ENCODE measurements at regions not wholly inside any gene's neighbourhood (a gene's known extent, or its start where the extent isn't known, plus 50 kb on each side); places are given as distances from the start of the nearest gene placed in this dataset.

DNA sequence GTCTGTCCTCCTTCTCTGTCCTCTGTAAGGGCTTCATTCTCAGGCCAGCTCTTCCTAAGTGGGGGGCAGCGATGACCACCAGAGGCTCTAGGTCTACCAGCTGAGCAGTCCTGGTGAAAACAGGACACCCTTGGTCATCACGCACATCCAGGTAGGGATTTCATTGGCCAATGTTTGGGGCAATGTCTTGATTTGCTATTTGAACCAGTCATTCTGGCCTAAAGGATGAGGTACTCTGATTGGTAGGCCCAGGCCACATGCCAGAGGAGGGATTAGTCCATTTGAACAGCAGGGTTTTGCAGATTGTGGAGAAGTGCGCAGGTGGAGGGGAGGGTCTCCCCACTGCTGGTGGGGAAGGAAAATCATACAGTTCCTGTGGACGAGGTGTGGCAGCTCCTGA, 57.3 kb downstream of the PLXNA1 start:
- TF ChIP-seq, protein P1, sequence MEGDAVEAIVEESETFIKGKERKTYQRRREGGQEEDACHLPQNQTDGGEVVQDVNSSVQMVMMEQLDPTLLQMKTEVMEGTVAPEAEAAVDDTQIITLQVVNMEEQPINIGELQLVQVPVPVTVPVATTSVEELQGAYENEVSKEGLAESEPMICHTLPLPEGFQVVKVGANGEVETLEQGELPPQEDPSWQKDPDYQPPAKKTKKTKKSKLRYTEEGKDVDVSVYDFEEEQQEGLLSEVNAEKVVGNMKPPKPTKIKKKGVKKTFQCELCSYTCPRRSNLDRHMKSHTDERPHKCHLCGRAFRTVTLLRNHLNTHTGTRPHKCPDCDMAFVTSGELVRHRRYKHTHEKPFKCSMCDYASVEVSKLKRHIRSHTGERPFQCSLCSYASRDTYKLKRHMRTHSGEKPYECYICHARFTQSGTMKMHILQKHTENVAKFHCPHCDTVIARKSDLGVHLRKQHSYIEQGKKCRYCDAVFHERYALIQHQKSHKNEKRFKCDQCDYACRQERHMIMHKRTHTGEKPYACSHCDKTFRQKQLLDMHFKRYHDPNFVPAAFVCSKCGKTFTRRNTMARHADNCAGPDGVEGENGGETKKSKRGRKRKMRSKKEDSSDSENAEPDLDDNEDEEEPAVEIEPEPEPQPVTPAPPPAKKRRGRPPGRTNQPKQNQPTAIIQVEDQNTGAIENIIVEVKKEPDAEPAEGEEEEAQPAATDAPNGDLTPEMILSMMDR (IDR thresholded peaks at IDR 0.05; ENCODE audit: extremely low read depth, insufficient read depth, missing control alignments): no peak
- DNase-seq (ENCODE audit: low spot score): no peak
- in situ Hi-C loops (cut with MboI; ENCODE audit: low pct_unique_long_range_greater_than_20kb, low sequenced_read_pairs, unreplicated experiment): no loop called here

DNA sequence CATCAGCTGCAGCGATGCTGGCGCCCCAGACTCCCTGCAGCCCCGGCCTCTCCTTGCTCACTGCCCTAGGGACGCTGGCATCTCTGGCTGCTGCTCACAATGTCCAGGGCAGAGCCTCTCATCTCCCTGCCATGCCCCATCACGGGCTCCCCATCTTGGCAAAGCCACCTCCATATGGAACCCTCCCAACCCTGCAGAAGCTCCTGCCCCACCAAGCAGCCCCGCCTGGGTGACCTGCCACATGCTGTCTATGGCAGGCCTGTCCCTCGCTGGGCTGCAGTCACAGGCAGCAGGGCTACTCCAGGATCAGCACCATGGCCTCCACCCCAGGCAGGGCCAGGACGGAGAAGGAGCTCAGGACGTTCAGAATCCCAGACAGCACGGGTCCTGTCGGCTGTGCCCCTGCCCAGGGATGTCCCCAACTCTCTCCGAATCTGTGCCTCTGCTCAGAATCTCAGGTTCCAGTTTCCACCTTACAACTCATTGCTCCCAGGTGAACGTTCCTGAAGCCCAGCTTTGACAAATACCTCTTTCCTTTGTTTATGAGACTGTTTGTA, 58.4 kb downstream of the PLXNA1 start:
- DNase-seq (ENCODE audit: low spot score): no peak
- in situ Hi-C loops (cut with MboI; ENCODE audit: low pct_unique_long_range_greater_than_20kb, low sequenced_read_pairs, unreplicated experiment): no loop called here
- TF ChIP-seq, protein P1 (IDR thresholded peaks at IDR 0.05; ENCODE audit: extremely low read depth, insufficient read depth, missing control alignments): no peak

DNA sequence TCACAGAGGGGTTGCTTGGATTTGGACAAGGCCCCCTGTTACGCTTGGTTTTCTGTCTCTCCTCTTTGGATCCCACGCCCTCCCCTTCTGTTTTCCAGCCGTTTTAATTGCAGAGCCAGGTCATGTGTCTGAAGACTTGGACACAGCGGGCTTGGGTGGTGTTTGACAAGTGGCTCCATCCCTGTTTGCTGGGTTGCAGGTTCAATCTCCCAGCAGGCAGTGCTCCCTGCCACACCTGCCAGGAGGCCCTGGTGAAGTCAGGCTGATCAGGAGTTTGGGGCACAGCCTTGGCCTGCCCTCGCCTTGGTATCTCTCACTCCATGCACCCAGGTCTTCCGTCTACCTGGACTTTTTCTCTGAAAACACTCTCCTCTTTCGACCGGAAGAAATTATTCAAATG, 59.0 kb downstream of the PLXNA1 start:
- in situ Hi-C loops (cut with MboI; ENCODE audit: low pct_unique_long_range_greater_than_20kb, low sequenced_read_pairs, unreplicated experiment): no loop called here
- TF ChIP-seq, protein P1 (IDR thresholded peaks at IDR 0.05; ENCODE audit: extremely low read depth, insufficient read depth, missing control alignments): no peak
- no peak for DNase-seq (ENCODE audit: low spot score)

DNA sequence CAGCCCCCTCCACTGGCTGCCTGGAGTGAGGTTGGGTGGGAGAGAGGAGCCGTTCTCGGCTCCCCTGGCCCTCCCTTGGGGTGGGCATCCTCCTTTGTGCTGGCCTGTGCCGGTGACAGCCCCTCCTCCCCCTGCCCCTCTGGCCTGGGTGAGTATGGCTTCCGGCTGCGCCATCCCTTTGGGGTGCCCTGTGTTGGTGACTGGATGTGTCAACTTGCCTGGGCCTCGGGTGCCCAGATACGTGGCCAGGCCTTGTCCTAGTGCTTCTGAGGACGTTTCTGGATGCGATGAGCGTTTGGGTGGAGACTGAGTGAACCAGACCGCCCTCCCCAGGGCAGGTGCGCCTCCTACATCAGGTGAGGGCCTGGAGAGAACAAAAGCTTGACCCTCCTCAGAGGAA, 59.7 kb downstream of the PLXNA1 start:
- in situ Hi-C loops (cut with MboI; ENCODE audit: low pct_unique_long_range_greater_than_20kb, low sequenced_read_pairs, unreplicated experiment): no loop called here
- TF ChIP-seq, protein P1 (IDR thresholded peaks at IDR 0.05; ENCODE audit: extremely low read depth, insufficient read depth, missing control alignments): no peak
- DNase-seq (ENCODE audit: low spot score): no peak

DNA sequence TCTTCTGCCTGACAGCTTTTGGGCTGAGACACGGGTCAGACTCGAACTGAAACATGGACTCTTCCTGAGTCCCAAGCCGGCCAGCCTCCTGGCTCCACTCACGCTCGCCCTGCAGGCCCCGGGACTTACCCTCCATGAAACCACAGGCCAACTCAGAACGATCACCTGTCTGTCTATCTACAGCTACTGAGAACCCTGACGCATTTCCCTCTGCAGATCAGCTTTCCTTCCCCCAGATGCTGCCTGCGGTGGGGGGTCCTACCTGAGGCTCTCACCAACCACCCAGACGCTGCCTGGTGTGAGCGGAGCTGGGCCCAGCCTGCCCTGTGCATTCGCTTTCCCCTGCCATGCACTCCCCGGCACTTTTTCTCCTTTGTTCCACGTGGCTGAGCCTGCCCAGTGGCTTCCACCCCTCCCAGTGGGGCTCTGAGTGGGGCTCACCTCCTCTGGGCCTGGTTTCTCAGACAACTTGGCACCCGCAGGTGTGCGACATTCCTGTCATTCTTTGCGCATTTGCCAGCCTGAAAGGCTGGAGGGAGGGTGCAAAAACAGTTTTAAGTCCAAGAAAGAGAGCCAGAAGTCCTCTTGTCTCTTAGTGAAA, 60.2 kb downstream of the PLXNA1 start:
- no peak for DNase-seq (ENCODE audit: low spot score)
- TF ChIP-seq, protein P1 (IDR thresholded peaks at IDR 0.05; ENCODE audit: extremely low read depth, insufficient read depth, missing control alignments): no peak
- in situ Hi-C loops (cut with MboI; ENCODE audit: low pct_unique_long_range_greater_than_20kb, low sequenced_read_pairs, unreplicated experiment): no loop called here

DNA sequence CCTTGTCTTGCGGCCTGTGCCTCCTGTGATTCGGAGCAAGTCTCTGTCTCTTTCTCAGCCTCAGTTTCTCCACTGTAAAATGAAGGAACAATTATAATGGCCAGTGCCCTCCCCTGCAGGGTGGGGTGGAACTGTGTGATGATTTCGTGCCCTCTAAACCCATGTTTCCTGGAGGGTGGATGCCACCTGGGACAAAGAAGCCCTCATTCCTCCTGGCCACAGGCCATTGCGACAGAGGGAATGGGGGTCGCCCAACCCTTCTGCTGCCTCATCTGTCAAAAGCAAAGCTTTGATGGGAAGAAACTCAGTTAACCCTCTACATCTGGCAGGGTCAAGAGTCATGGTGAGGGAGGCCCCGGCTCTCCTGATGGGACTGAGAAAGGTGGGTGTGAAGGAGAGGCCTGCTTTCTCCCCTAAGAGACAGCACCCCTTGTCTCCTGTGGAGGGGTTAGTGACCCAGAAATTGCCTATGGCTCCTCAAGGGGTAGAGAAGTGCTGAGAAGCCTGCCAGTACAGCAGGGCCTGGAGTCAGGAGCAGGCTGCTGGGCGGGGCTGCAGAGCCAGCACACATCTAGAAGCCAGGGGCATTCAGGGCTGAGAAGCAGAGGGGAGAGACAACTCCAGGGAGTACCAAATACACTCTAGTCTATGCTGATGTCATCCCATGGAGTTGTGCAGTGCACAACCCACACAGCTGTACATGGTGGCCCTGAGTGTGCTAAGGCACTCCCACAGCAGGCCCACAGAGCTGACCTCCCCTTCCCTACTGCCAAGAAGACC, 61.0 kb downstream of the PLXNA1 start:
- TF ChIP-seq, protein P1 (IDR thresholded peaks at IDR 0.05; ENCODE audit: extremely low read depth, insufficient read depth, missing control alignments): no peak
- no peak for DNase-seq (ENCODE audit: low spot score)
- in situ Hi-C loops (cut with MboI; ENCODE audit: low pct_unique_long_range_greater_than_20kb, low sequenced_read_pairs, unreplicated experiment): no loop called here

Data from GM13977 (cell line).